Thyroid gland (tissue), 4 donors: ENCODE measurements at regions not wholly inside any gene's neighbourhood (a gene's known extent, or its start where the extent isn't known, plus 50 kb on each side); places are given as distances from the start of the nearest gene placed in this dataset.

Experiments used
- DNase-seq, 2 donors: peaks; one replicate each; pipeline ENCODE4 v3.0.0-alpha.2; 2019
- H3K27ac ChIP-seq, 3 donors: fragments of 200-600 bp; sonication (generic); 1 replicate in 2 of 3; 2 replicates in 1 of 3; pipeline ENCODE4 v1.5.1; 2016 to 2019; ENCODE audit warnings: mild to moderate bottlenecking in 1 of 3, moderate library complexity in 1 of 3
- H3K27me3 ChIP-seq: fragments of 200-600 bp; sonication (generic); one replicate; pipeline ENCODE4 v1.5.1; 2019
- H3K36me3 ChIP-seq, 2 donors: fragments of 200-600 bp; sonication (generic); one replicate each; pipeline ENCODE4 v1.5.1; 2016 to 2019
- H3K4me1 ChIP-seq, 2 donors: fragments of 200-600 bp; sonication (generic); one replicate each; pipeline ENCODE4 v1.5.1; 2017 to 2019
- H3K4me3 ChIP-seq, 3 donors: fragments of 200-600 bp; sonication (generic); replicated peaks in 1 of 3; 1 replicate in 2 of 3; 2 replicates in 1 of 3; pipeline ENCODE4 v1.5.1; 2016; ENCODE audit warnings: mild to moderate bottlenecking in 1 of 3
- H3K9me3 ChIP-seq: fragments of 200-600 bp; sonication (generic); one replicate; pipeline ENCODE4 v1.5.1; 2017
- CTCF ChIP-seq, 6 experiments: fragments of 200-600 bp in 3 of 6; fragments of 450-650 bp in 3 of 6; sonication (generic) in 3 of 6; IDR thresholded peaks; one replicate each; pipeline ENCODE4 v1.5.1; 2016 to 2019; ENCODE audit warnings: antibody characterized with exemption in 6 of 6, mild to moderate bottlenecking in 2 of 6, inconsistent platforms in 1 of 6, moderate library complexity in 1 of 6
- POLR2A ChIP-seq, 2 donors: fragments of 450-650 bp; IDR thresholded peaks; one replicate each; pipeline ENCODE4 v1.6.1; 2017; ENCODE audit warnings: antibody characterized with exemption in 2 of 2, mild to moderate bottlenecking in 2 of 2, moderate library complexity in 1 of 2
- WGBS, 2 donors: methylation state at CpG; one replicate each; pipeline ENCODE4 v1.1.5; 2017; 5-methylcytosine and 5-hydroxymethylcytosine counted together
- intact Hi-C: fragments of 100-400 bp; cut with DNase I; formaldehyde crosslinking; loops from one replicate; pipeline ENCODE4 v1.15.1; 2023

GRCh38 chr4:60221866-60222265 lies 978.3 kb upstream of the ADGRL3 start:
- intact Hi-C loops = no loop called here
- TF ChIP-seq CTCF (IDR thresholded peaks at IDR 0.05) = no peak
- TF ChIP-seq POLR2A (IDR thresholded peaks at IDR 0.05) = no peak
- H3K4me3 ChIP-seq = no peak overlapping the region
- 96 to 97% methylated on average over 5 of the region's 5 CpGs for WGBS, 2 donors
- H3K9me3 ChIP-seq = no peaks in the 10 kb centered on the region
- H3K27me3 ChIP-seq = no peaks in the 10 kb centered on the region
- H3K27ac ChIP-seq = no peak overlapping the region
- no peaks in the 10 kb centered on the region for H3K36me3 ChIP-seq
- no peaks in the 10 kb centered on the region for H3K4me1 ChIP-seq
- no peak for DNase-seq

- Histone ChIP-seq H3K9me3 (no peaks in the 10 kb centered on the region), H3K27ac (no peak overlapping the region), H3K36me3 (no peaks in the 10 kb centered on the region), H3K4me3 (no peak overlapping the region), H3K27me3 (no peaks in the 10 kb centered on the region), H3K4me1 (no peaks in the 10 kb centered on the region)
- 37 to 44% methylated on average over 3 of the region's 3 CpGs for WGBS, 2 donors
- DNase-seq = no peak
- TF ChIP-seq CTCF (IDR thresholded peaks at IDR 0.05) (no peak), POLR2A (IDR thresholded peaks at IDR 0.05) (no peak)
- intact Hi-C loops = no loop called here
Measured at GRCh38 chr4:60223208-60223923, 976.8 kb upstream of the ADGRL3 start.

GRCh38 chr4:60241866-60242265 lies 958.3 kb upstream of the ADGRL3 start:
- H3K27ac ChIP-seq = no peak overlapping the region
- no peak overlapping the region for H3K4me3 ChIP-seq
- WGBS, 2 donors = 33% methylated on average over 4 of the region's 4 CpGs
- H3K27me3 ChIP-seq = no peaks in the 10 kb centered on the region
- H3K9me3 ChIP-seq = no peaks in the 10 kb centered on the region
- H3K36me3 ChIP-seq = no peaks in the 10 kb centered on the region
- intact Hi-C loops = no loop called here
- H3K4me1 ChIP-seq = no peaks in the 10 kb centered on the region
- TF ChIP-seq POLR2A (IDR thresholded peaks at IDR 0.05) (no peak), CTCF (IDR thresholded peaks at IDR 0.05) (no peak)
- no peak for DNase-seq

GRCh38 chr4:60249784-60250183 lies 950.3 kb upstream of the ADGRL3 start:
- no peaks in the 10 kb centered on the region for H3K9me3 ChIP-seq
- H3K4me1 ChIP-seq = no peaks in the 10 kb centered on the region
- intact Hi-C loops = no loop called here
- H3K4me3 ChIP-seq = no peak overlapping the region
- DNase-seq = no peak
- TF ChIP-seq CTCF (IDR thresholded peaks at IDR 0.05) = no peak
- no peak for TF ChIP-seq POLR2A (IDR thresholded peaks at IDR 0.05)
- H3K27ac ChIP-seq = no peak overlapping the region
- 94 to 97% methylated on average over 1 of the region's 1 CpG for WGBS, 2 donors
- no peaks in the 10 kb centered on the region for H3K36me3 ChIP-seq
- no peaks in the 10 kb centered on the region for H3K27me3 ChIP-seq

- Histone ChIP-seq H3K27me3 (no peaks in the 10 kb centered on the region), H3K4me1 (no peaks in the 10 kb centered on the region), H3K36me3 (no peaks in the 10 kb centered on the region), H3K4me3 (no peak overlapping the region), H3K27ac (no peak overlapping the region), H3K9me3 (no peaks in the 10 kb centered on the region)
- no peak for DNase-seq
- TF ChIP-seq CTCF (IDR thresholded peaks at IDR 0.05) (no peak), POLR2A (IDR thresholded peaks at IDR 0.05) (no peak)
- WGBS, 2 donors = 60 to 67% methylated on average over 1 of the region's 1 CpG
- intact Hi-C loops = no loop called here
Measured at GRCh38 chr4:60250657-60251056, 949.5 kb upstream of the ADGRL3 start.
